Loucy (cell line): ENCODE measurements at regions not wholly inside any gene's neighbourhood (a gene's known extent, or its start where the extent isn't known, plus 50 kb on each side); places are given as distances from the start of the nearest gene placed in this dataset.
A peak's percentile ranks its signal among the peaks of the same experiment; 100 is the strongest.

Experiments used
- H2AFZ ChIP-seq: fragments of 200-600 bp; sonication (generic); 2 replicates; pipeline ENCODE4 v1.6.0; 2016; ENCODE audit warnings: antibody characterized with exemption, mild to moderate bottlenecking, low read length, moderate library complexity
- H3F3A ChIP-seq: fragments of 200-600 bp; 2 replicates; pipeline ENCODE4 v1.6.0; 2016; ENCODE audit warnings: antibody characterized with exemption, low read depth, mild to moderate bottlenecking
- H3K27me3 ChIP-seq: fragments of 200-600 bp; sonication (generic); 2 replicates; pipeline ENCODE4 v1.6.1; 2014; ENCODE audit warnings: low read length, mild to moderate bottlenecking; ENCODE audit not compliant: insufficient read depth, poor library complexity, severe bottlenecking
- H3K36me3 ChIP-seq: fragments of 200-600 bp; sonication (generic); 2 replicates; pipeline ENCODE4 v1.6.1; 2016; ENCODE audit warnings: low read length; ENCODE audit not compliant: insufficient read depth
- H3K4me1 ChIP-seq: fragments of 200-600 bp; sonication (generic); 2 replicates; pipeline ENCODE4 v1.5.1; 2014; ENCODE audit warnings: low read length, mild to moderate bottlenecking; ENCODE audit not compliant: insufficient read depth, poor library complexity, severe bottlenecking
- H3K4me2 ChIP-seq: fragments of 200-600 bp; sonication (generic); 2 replicates; pipeline ENCODE4 v1.6.0; 2014; ENCODE audit warnings: antibody characterized with exemption, low read length, low read depth, mild to moderate bottlenecking; ENCODE audit not compliant: poor library complexity, severe bottlenecking
- H3K4me3 ChIP-seq: fragments of 200-600 bp; sonication (generic); 2 replicates; pipeline ENCODE4 v1.5.1; 2014; ENCODE audit warnings: low read length, mild to moderate bottlenecking, mixed read lengths; ENCODE audit not compliant: poor library complexity, severe bottlenecking
- H3K79me2 ChIP-seq: fragments of 200-600 bp; sonication (generic); 2 replicates; pipeline ENCODE4 v1.6.1; 2014; ENCODE audit warnings: low read length; ENCODE audit not compliant: insufficient read depth
- H3K9ac ChIP-seq: fragments of 200-600 bp; sonication (generic); 2 replicates; pipeline ENCODE4 v1.6.0; 2014; ENCODE audit warnings: mild to moderate bottlenecking, low read depth, low read length, moderate library complexity; ENCODE audit not compliant: poor library complexity, severe bottlenecking
- H3K9me2 ChIP-seq: fragments of 200-600 bp; sonication (generic); replicated peaks from 2 replicates; pipeline ENCODE4 v1.6.1; 2016; ENCODE audit warnings: low read depth, low read length, mixed read lengths
- H3K9me3 ChIP-seq: fragments of 200-600 bp; sonication (generic); 2 replicates; pipeline ENCODE4 v1.6.1; 2014; ENCODE audit warnings: mild to moderate bottlenecking, antibody characterized with exemption, low read length, low read depth; ENCODE audit not compliant: insufficient read depth
- H4K20me1 ChIP-seq: fragments of 200-600 bp; sonication (generic); 2 replicates; pipeline ENCODE4 v1.6.0; 2014; ENCODE audit warnings: antibody characterized with exemption, low read length, mild to moderate bottlenecking; ENCODE audit not compliant: insufficient read depth, poor library complexity, severe bottlenecking
- CTCF ChIP-seq: fragments of 200-600 bp; sonication (generic); conservative IDR thresholded peaks from 2 replicates; pipeline ENCODE4 v1.5.1; 2014; ENCODE audit warnings: mild to moderate bottlenecking, antibody characterized with exemption, low read length
- EZH2phosphoT487 ChIP-seq: fragments of 200-600 bp; IDR thresholded peaks from 2 replicates; pipeline ENCODE4 v1.6.1; 2018; ENCODE audit warnings: antibody characterized with exemption, mild to moderate bottlenecking, moderate library complexity, borderline replicate concordance

DNA sequence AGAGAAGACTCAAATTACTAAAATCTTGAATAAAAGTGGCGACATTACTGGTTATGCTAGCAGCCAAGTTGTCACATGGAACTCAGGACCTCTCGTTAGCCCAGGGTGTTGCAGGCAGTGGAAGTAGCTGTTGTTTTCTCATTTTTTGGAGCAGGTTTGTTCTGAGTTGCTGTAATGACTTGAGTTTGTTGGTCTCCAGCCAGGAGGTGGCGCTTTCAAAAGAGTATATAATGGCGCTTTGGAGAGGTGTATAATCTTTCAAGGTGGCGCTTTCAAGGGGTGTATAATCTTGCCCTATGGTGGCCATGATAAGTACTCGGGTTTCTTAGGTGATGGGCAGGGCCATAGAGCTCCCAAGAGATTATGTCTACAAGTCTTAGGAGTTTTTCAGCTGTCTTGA lies 632.7 kb downstream of the NTRK3 start:
- H4K20me1 ChIP-seq, result no peaks in the 10 kb centered on the region
- no peaks in the 10 kb centered on the region for H3K79me2 ChIP-seq
- H3K9me3 ChIP-seq, result no peaks in the 10 kb centered on the region
- TF ChIP-seq CTCF (peak; percentile 32; the same call in 1 of the 2 replicates), EZH2phosphoT487 (no peak)
- H3K4me2 ChIP-seq, result no peak overlapping the region
- no peaks in the 10 kb centered on the region for H3K4me1 ChIP-seq
- H3K27me3 ChIP-seq, result no peaks in the 10 kb centered on the region
- H3F3A ChIP-seq, result no peaks in the 10 kb centered on the region
- no peaks in the 10 kb centered on the region for H3K9me2 ChIP-seq
- H3K36me3 ChIP-seq, result no peaks in the 10 kb centered on the region
- H2AFZ ChIP-seq, result no peak overlapping the region
- no peak overlapping the region for H3K9ac ChIP-seq
- H3K4me3 ChIP-seq, result no peak overlapping the region

DNA sequence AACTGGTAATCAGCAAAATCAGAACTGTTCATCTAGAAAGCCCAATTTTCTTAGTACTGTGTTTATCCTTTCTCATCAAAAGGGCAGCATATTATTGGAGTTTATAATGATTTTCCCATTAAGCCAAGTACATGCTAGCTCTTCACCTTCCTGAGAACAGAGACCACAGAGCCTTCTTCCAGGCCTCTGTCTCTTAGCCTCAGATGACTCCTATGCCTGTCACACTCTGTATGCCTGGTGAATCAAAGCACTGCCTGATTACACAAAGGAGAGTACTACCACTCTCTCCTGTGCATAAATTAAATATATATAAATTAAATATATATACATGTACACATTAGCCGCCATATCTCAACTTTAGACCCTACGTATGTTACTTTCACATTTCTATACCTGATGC lies 636.1 kb downstream of the NTRK3 start:
- H4K20me1 ChIP-seq, result no peaks in the 10 kb centered on the region
- no peak for TF ChIP-seq CTCF
- TF ChIP-seq EZH2phosphoT487, result no peak
- no peaks in the 10 kb centered on the region for H3K27me3 ChIP-seq
- no peak overlapping the region for H3K9ac ChIP-seq
- H3K36me3 ChIP-seq, result no peaks in the 10 kb centered on the region
- H3K4me1 ChIP-seq, result no peaks in the 10 kb centered on the region
- H3K4me3 ChIP-seq, result no peak overlapping the region
- no peaks in the 10 kb centered on the region for H3K9me2 ChIP-seq
- H3K4me2 ChIP-seq, result no peak overlapping the region
- no peak overlapping the region for H2AFZ ChIP-seq
- H3K9me3 ChIP-seq, result no peaks in the 10 kb centered on the region
- no peaks in the 10 kb centered on the region for H3F3A ChIP-seq
- H3K79me2 ChIP-seq, result no peaks in the 10 kb centered on the region

GRCh38 chr15:87619161-87619960 lies 637.2 kb downstream of the NTRK3 start:
- TF ChIP-seq EZH2phosphoT487 (no peak), CTCF (no peak)
- no peaks in the 10 kb centered on the region for H4K20me1 ChIP-seq
- H3K79me2 ChIP-seq, result no peaks in the 10 kb centered on the region
- H3K4me2 ChIP-seq, result no peak overlapping the region
- no peaks in the 10 kb centered on the region for H3F3A ChIP-seq
- no peak overlapping the region for H3K4me3 ChIP-seq
- H3K9ac ChIP-seq, result no peak overlapping the region
- H2AFZ ChIP-seq, result no peak overlapping the region
- no peaks in the 10 kb centered on the region for H3K36me3 ChIP-seq
- no peaks in the 10 kb centered on the region for H3K4me1 ChIP-seq
- no peaks in the 10 kb centered on the region for H3K27me3 ChIP-seq
- H3K9me2 ChIP-seq, result no peaks in the 10 kb centered on the region
- no peaks in the 10 kb centered on the region for H3K9me3 ChIP-seq
